IMR-90 (cell line): ENCODE measurements at regions not wholly inside any gene's neighbourhood (a gene's known extent, or its start where the extent isn't known, plus 50 kb on each side); places are given as distances from the start of the nearest gene placed in this dataset.
A peak's percentile ranks its signal among the peaks of the same experiment; 100 is the strongest.

Experiments used
- ATAC-seq: fragments of 200-7000 bp; cut with Tn5 transposase; 2 replicates; pipeline ENCODE4 v1.9.1; 2020; ENCODE audit warnings: low read depth, mild to moderate bottlenecking, moderate library complexity
- BruUV-seq: library from RNA; stranded (reverse); fragments of 400-500 nt; replicated peaks from 2 replicates; lab custom pipeline; 2021; lab: Mats Ljungman, UMichigan
- CTCF ChIA-PET: fragments of 300-600 bp; formaldehyde crosslinking; extraction: SDS; loops from one replicate; lab custom pipeline; 2021; ENCODE audit warnings: antibody characterized with exemption; lab: Yijun Ruan, JAX
- POLR2A ChIA-PET: fragments of 300-600 bp; sonication (Branson Sonifier 250); formaldehyde crosslinking; loops from one replicate; lab custom pipeline; 2022; ENCODE audit warnings: antibody characterized with exemption; ENCODE audit not compliant: unreplicated experiment; lab: Charles Lee
- DNase-seq: peaks from one replicate; pipeline ENCODE4 v3.0.0; 2013
- H2AFZ ChIP-seq: replicated peaks from 2 replicates; pipeline ENCODE3; 2013; ENCODE audit warnings: low read length, mild to moderate bottlenecking; ENCODE audit not compliant: poor library complexity
- H2AK5ac ChIP-seq: 2 replicates; pipeline ENCODE4 v1.6.1; 2013; ENCODE audit warnings: low read depth, low read length, inconsistent platforms
- H2AK9ac ChIP-seq: replicated peaks from 2 replicates; pipeline ENCODE3; 2013; ENCODE audit warnings: mild to moderate bottlenecking, low read depth, low read length, moderate library complexity; ENCODE audit not compliant: poor library complexity
- H2BK120ac ChIP-seq: 2 replicates; pipeline ENCODE4 v1.6.1; 2013; ENCODE audit warnings: low read depth, low read length, inconsistent platforms
- H2BK15ac ChIP-seq: 3 replicates; pipeline ENCODE4 v1.6.1; 2013; ENCODE audit warnings: low read depth, low read length, inconsistent platforms
- H2BK20ac ChIP-seq: 2 replicates; pipeline ENCODE4 v1.6.1; 2013; ENCODE audit warnings: low read depth, mild to moderate bottlenecking, inconsistent platforms, low read length, moderate library complexity
- H2BK5ac ChIP-seq: 2 replicates; pipeline ENCODE4 v1.6.1; 2013; ENCODE audit warnings: mild to moderate bottlenecking, low read depth, low read length, inconsistent platforms; ENCODE audit not compliant: poor library complexity, severe bottlenecking
- H3K14ac ChIP-seq: replicated peaks from 2 replicates; pipeline ENCODE4 v1.6.1; 2013; ENCODE audit warnings: low read depth, low read length, inconsistent platforms
- H3K18ac ChIP-seq: 2 replicates; pipeline ENCODE4 v1.6.1; 2013; ENCODE audit warnings: low read depth, low read length, control low read depth
- H3K23ac ChIP-seq: 2 replicates; pipeline ENCODE4 v1.6.1; 2013; ENCODE audit warnings: low read depth, low read length, inconsistent platforms
- H3K27ac ChIP-seq: 2 replicates; pipeline ENCODE4 v1.5.1; 2013; ENCODE audit warnings: mild to moderate bottlenecking, control low read depth, low read length; ENCODE audit not compliant: insufficient read depth
- H3K27me3 ChIP-seq: 2 replicates; pipeline ENCODE4 v1.6.1; 2013; ENCODE audit warnings: low read length; ENCODE audit not compliant: control insufficient read depth, insufficient read depth
- H3K36me3 ChIP-seq: 2 replicates; pipeline ENCODE4 v1.6.1; 2013; ENCODE audit warnings: low read length, mixed read lengths; ENCODE audit not compliant: control insufficient read depth, insufficient read depth
- H3K4ac ChIP-seq: 2 replicates; pipeline ENCODE4 v1.6.1; 2013; ENCODE audit warnings: low read depth, low read length, inconsistent platforms
- H3K4me1 ChIP-seq: 2 replicates; pipeline ENCODE4 v1.6.1; 2013; ENCODE audit warnings: low read length, mixed read lengths; ENCODE audit not compliant: control insufficient read depth, insufficient read depth
- H3K4me2 ChIP-seq: 2 replicates; pipeline ENCODE4 v1.6.1; 2013; ENCODE audit warnings: low read depth, mild to moderate bottlenecking, control low read depth, low read length, moderate library complexity
- H3K4me3 ChIP-seq: 2 replicates; pipeline ENCODE4 v1.5.1; 2013; ENCODE audit warnings: low read depth, mild to moderate bottlenecking, control low read depth, low read length, moderate library complexity; ENCODE audit not compliant: insufficient read depth
- H3K56ac ChIP-seq: 2 replicates; pipeline ENCODE4 v1.6.1; 2013; ENCODE audit warnings: low read length, inconsistent platforms; ENCODE audit not compliant: insufficient read depth; ENCODE audit errors: extremely low read depth
- H3K79me1 ChIP-seq, 2 experiments: 2 replicates each; pipeline ENCODE4 v1.6.1; 2013; ENCODE audit warnings: low read length in 2 of 2, inconsistent platforms in 1 of 2, low read depth in 1 of 2
- H3K9ac ChIP-seq: 2 replicates; pipeline ENCODE4 v1.6.1; 2013; ENCODE audit warnings: low read depth, low read length, control low read depth
- H3K9me1 ChIP-seq: 2 replicates; pipeline ENCODE4 v1.6.1; 2013; ENCODE audit warnings: low read length, inconsistent platforms; ENCODE audit not compliant: insufficient read depth
- H3K9me3 ChIP-seq: 2 replicates; pipeline ENCODE4 v1.6.1; 2013; ENCODE audit warnings: low read length; ENCODE audit not compliant: control insufficient read depth, insufficient read depth
- H4K20me1 ChIP-seq: 2 replicates; pipeline ENCODE4 v1.6.1; 2013; ENCODE audit warnings: low read length, inconsistent platforms; ENCODE audit not compliant: insufficient read depth
- H4K5ac ChIP-seq: 2 replicates; pipeline ENCODE4 v1.6.1; 2013; ENCODE audit warnings: mild to moderate bottlenecking, low read depth, low read length, control low read depth
- H4K8ac ChIP-seq, 2 experiments: 2 replicates each; pipeline ENCODE4 v1.6.1; 2013; ENCODE audit warnings: low read depth in 2 of 2, low read length in 2 of 2, control low read depth in 1 of 2, inconsistent platforms in 1 of 2
- H4K91ac ChIP-seq: 2 replicates; pipeline ENCODE4 v1.6.1; 2013; ENCODE audit warnings: low read depth, low read length, inconsistent platforms; ENCODE audit not compliant: insufficient read depth
- CHD1 ChIP-seq: IDR thresholded peaks from 2 replicates; pipeline ENCODE4 v1.6.1; 2012; ENCODE audit warnings: low read depth, low read length, improper control_type of control experiment
- MXI1 ChIP-seq: IDR thresholded peaks from 2 replicates; pipeline ENCODE4 v1.6.1; 2012; ENCODE audit warnings: low read depth, mild to moderate bottlenecking, low read length, moderate library complexity, borderline replicate concordance
- RAD21 ChIP-seq: IDR thresholded peaks from 2 replicates; pipeline ENCODE4 v1.6.1; 2012; ENCODE audit warnings: low read length, improper control_type of control experiment
- RCOR1 ChIP-seq: IDR thresholded peaks from 2 replicates; pipeline ENCODE4 v1.6.1; 2012; ENCODE audit warnings: mild to moderate bottlenecking, low read length, improper control_type of control experiment; ENCODE audit not compliant: insufficient replicate concordance
- RFX5 ChIP-seq: IDR thresholded peaks from 2 replicates; pipeline ENCODE4 v1.8.0; 2012; ENCODE audit warnings: low read depth, mild to moderate bottlenecking, low read length, moderate library complexity
- SMC3 ChIP-seq: fragments of 150-350 bp; IDR thresholded peaks from 2 replicates; pipeline ENCODE4 v1.6.1; 2016; ENCODE audit warnings: low read depth, mild to moderate bottlenecking, antibody characterized with exemption, low read length, moderate library complexity
- WGBS, 2 experiments: methylation state at CpG; one replicate each; pipeline versions ENCODE4 v1.1.5 to v1.1.7; 2013; ENCODE audit warnings: missing lambda C conversion rate in 2 of 2; ENCODE audit not compliant: insufficient read length in 1 of 2; ENCODE audit errors: extremely low coverage in 2 of 2; 5-methylcytosine and 5-hydroxymethylcytosine counted together
- dilution Hi-C: fragments of 300-500 bp; cut with HindIII; formaldehyde crosslinking; loops from one replicate; pipeline ENCODE4 v1.14.3; 2018; ENCODE audit warnings: low sequenced_read_pairs; ENCODE audit not compliant: unreplicated experiment
- in situ Hi-C: fragments of 300-500 bp; cut with MboI; formaldehyde crosslinking; loops from 3 replicates; pipeline ENCODE4 v1.14.3; 2019; ENCODE audit warnings: low sequenced_read_pairs, inconsistent platforms, mixed read lengths
- intact Hi-C: fragments of 100-400 bp; cut with micrococcal nuclease; formaldehyde crosslinking; loops from 2 replicates; pipeline ENCODE4 v1.10.0; 2022
- TF ChIP-seq, protein P1 (sequence below): conservative IDR thresholded peaks from 2 replicates; pipeline ENCODE4 v1.5.1; 2012; ENCODE audit warnings: mild to moderate bottlenecking, low read depth, low read length, improper control_type of control experiment

DNA sequence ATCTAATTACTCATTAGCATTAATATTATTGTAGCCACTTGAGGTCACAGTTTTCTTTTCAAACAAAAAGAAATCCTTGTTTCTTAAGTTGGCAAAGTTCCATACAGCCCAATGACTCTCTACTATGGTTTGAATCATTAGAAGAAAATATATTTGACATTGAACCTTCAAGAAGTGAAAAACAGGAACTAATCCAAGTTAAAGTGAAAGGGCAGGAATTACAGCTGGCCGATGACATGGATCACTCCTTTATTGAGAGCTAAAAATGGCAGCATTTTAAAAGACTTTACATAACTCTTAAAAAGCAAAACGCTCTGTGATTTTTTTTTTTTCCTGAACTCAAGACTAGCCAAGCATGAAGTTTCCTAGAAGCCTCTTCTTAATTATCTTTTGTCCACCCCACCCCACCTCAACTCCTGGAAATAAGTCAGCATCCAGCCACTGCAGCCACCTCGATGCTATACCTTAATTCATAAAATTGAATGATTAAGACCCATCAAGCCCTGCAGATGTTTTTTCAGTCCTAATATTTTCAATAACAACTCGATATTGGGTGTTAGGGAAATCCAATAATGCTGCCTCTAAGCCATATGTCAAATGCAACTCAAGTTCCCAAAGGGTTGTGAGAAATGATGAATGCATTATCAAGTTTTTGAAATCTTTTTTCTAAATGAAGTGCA, 323.1 kb downstream of the HHIPL2 start:
- no peak overlapping the region for H2BK5ac ChIP-seq
- no peak overlapping the region for H2AK9ac ChIP-seq
- no peak overlapping the region for H2BK15ac ChIP-seq
- H2BK120ac ChIP-seq = peak overlapping the region; percentile 20; the same call in 1 of the 2 replicates
- no peak overlapping the region for H3K56ac ChIP-seq
- H4K20me1 ChIP-seq = no peaks in the 10 kb centered on the region
- no peaks in the 10 kb centered on the region for H3K9me1 ChIP-seq
- 0 out of 4 replicates have a peak overlapping the region, but pooled peaks of 1 of the 2 experiments have one; percentile 34 for H4K8ac ChIP-seq
- H3K4me1 ChIP-seq = peaks cover 8% of the 10 kb centered on the region
- H4K5ac ChIP-seq = no peak overlapping the region
- no peak overlapping the region for H2AFZ ChIP-seq
- H4K91ac ChIP-seq = no peak overlapping the region
- H3K27me3 ChIP-seq = no peaks in the 10 kb centered on the region
- ATAC-seq (peak; percentile 11; the same call in 1 of the 2 replicates), DNase-seq (peak; percentile 39)
- dilution Hi-C loops (no loop called here), in situ Hi-C loops (no loop called here), intact Hi-C loops (no loop called here)
- H3K4me3 ChIP-seq = no peak overlapping the region
- no peaks in the 10 kb centered on the region for H3K9me3 ChIP-seq
- WGBS, 2 experiments = 17% methylated on average over 1 of the region's 4 CpGs; no CpG with 5 or more reads in 1 of the 2 experiments
- no peak overlapping the region for H3K9ac ChIP-seq
- no peak overlapping the region for H3K18ac ChIP-seq
- H3K14ac ChIP-seq = no peak overlapping the region
- H2BK20ac ChIP-seq = 0 out of 2 replicates have a peak overlapping the region, but pooled peaks have one; percentile 5
- peak overlapping the region; percentile 21 for H3K4me2 ChIP-seq
- CTCF ChIA-PET = interaction anchor here (0.6 to 0.8 kb wide), 3 partner anchors 37 to 514 kb away, joined by 3 read pairs; no protein-coding TSS in a partner anchor
- no peaks in the 10 kb centered on the region for H3K36me3 ChIP-seq
- TF ChIP-seq MXI1 (no peak), CHD1 (no peak), RCOR1 (no peak), SMC3 (no peak), RFX5 (no peak), RAD21 (no peak)
- TF ChIP-seq, protein P1, sequence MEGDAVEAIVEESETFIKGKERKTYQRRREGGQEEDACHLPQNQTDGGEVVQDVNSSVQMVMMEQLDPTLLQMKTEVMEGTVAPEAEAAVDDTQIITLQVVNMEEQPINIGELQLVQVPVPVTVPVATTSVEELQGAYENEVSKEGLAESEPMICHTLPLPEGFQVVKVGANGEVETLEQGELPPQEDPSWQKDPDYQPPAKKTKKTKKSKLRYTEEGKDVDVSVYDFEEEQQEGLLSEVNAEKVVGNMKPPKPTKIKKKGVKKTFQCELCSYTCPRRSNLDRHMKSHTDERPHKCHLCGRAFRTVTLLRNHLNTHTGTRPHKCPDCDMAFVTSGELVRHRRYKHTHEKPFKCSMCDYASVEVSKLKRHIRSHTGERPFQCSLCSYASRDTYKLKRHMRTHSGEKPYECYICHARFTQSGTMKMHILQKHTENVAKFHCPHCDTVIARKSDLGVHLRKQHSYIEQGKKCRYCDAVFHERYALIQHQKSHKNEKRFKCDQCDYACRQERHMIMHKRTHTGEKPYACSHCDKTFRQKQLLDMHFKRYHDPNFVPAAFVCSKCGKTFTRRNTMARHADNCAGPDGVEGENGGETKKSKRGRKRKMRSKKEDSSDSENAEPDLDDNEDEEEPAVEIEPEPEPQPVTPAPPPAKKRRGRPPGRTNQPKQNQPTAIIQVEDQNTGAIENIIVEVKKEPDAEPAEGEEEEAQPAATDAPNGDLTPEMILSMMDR = no peak
- H2AK5ac ChIP-seq = no peak overlapping the region
- POLR2A ChIA-PET = interaction anchor here (0.6 kb wide), 1 partner anchor 329 kb away, joined by 3 read pairs; no protein-coding TSS in a partner anchor
- no TSS peak for BruUV-seq
- H3K23ac ChIP-seq = no peak overlapping the region
- no peak overlapping the region for H3K27ac ChIP-seq
- H3K79me1 ChIP-seq = no peaks in the 10 kb centered on the region
- H3K4ac ChIP-seq = no peak overlapping the region
